ENCODE measurements at regions not wholly inside any gene's neighbourhood (a gene's known extent, or its start where the extent isn't known, plus 50 kb on each side); places are given as distances from the start of the nearest gene placed in this dataset.
A peak's percentile ranks its signal among the peaks of the same experiment; 100 is the strongest.

- TF ChIP-seq CTCF (IDR thresholded peaks at IDR 0.05; ENCODE audit: low read depth, low read length): peak; percentile 45
- DNase-seq (ENCODE audit: low read depth in 1 of 2, low spot score in 1 of 2): peak; percentile 78 to 81
- H3K4me1 ChIP-seq (ENCODE audit: low read depth): no peaks in the 10 kb centered on the region
- no peaks in the 10 kb centered on the region for H3K36me3 ChIP-seq
- no peak overlapping the region for H3K4me3 ChIP-seq
- no peaks in the 10 kb centered on the region for H3K9me3 ChIP-seq (ENCODE audit: low read depth)
- no peaks in the 10 kb centered on the region for H3K27me3 ChIP-seq
- H3K27ac ChIP-seq: no peak overlapping the region
Measured at GRCh38 chrX:74133156-74133796, 170.7 kb upstream of the ZCCHC13 start.

GRCh38 chrX:74132280-74132679, 171.7 kb upstream of the ZCCHC13 start:
- Histone ChIP-seq H3K4me1 (ENCODE audit: low read depth) (no peaks in the 10 kb centered on the region), H3K4me3 (no peak overlapping the region), H3K9me3 (ENCODE audit: low read depth) (no peaks in the 10 kb centered on the region), H3K36me3 (no peaks in the 10 kb centered on the region), H3K27ac (no peak overlapping the region), H3K27me3 (no peaks in the 10 kb centered on the region)
- no peak for TF ChIP-seq CTCF (IDR thresholded peaks at IDR 0.05; ENCODE audit: low read depth, low read length)
- DNase-seq (ENCODE audit: low read depth in 1 of 2, low spot score in 1 of 2): no peak

GRCh38 chrX:74119016-74119910, 184.7 kb upstream of the ZCCHC13 start:
- H3K27ac ChIP-seq: no peak overlapping the region
- peak in 1 of 2 donors; percentile 28 for DNase-seq (ENCODE audit: low read depth in 1 of 2, low spot score in 1 of 2)

DNA sequence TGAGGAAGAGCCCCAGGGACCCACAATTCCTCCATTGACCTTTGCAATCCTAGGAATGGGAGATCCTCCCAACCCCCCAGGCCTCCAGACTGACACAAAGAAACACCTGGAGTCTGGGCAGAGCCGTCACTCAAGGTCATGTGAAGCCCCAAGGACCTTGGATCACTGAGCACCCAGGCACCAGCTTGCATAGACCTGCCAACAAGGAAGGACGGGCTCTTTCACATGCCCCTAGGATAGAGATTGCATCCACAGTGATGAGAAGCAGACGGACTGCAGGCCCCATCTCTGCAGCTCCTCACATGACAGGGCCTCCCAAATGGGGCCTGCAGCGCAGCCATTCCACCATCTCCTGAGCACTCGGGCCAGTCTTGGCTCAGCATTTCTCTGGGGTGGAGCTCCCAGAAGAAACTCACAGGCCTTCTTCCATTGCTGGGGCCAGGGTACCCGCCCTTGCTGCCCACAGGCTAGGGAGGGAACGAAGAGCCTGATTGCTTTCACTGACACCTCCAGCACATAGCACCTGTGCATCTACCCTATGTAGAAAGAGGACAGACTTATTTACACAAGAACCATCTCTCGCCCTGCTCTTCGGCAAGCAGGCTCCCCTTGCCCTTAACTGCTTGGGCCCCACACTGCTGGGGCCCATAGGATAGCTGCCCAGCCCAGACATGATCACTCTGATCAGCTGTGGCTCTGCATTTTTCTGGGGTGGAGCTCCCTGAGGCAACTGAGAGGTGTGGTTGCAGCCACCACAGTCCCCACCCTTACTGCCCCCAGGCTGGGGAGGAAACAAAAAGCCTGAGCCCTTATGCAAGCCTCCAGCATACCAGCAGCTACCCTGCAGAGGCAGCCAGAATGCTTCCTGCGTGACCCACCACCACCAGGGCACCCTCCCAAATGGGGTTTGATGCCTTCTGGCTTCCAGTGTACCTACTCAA, 185.7 kb upstream of the ZCCHC13 start:
- no peak for TF ChIP-seq CTCF (IDR thresholded peaks at IDR 0.05; ENCODE audit: low read depth, low read length)
- Histone ChIP-seq H3K36me3 (no peaks in the 10 kb centered on the region), H3K27me3 (no peaks in the 10 kb centered on the region)

More at GRCh38 chrX:74119016-74119910, 184.7 kb upstream of the ZCCHC13 start:
- no peaks in the 10 kb centered on the region for H3K27me3 ChIP-seq
- H3K4me3 ChIP-seq: no peak overlapping the region
- H3K9me3 ChIP-seq (ENCODE audit: low read depth): no peaks in the 10 kb centered on the region
- TF ChIP-seq CTCF (IDR thresholded peaks at IDR 0.05; ENCODE audit: low read depth, low read length): no peak
- no peaks in the 10 kb centered on the region for H3K36me3 ChIP-seq
- H3K4me1 ChIP-seq (ENCODE audit: low read depth): no peaks in the 10 kb centered on the region

GRCh38 chrX:74111245-74111644, 192.7 kb upstream of the ZCCHC13 start:
- Histone ChIP-seq H3K4me3 (no peak overlapping the region), H3K9me3 (ENCODE audit: low read depth) (no peaks in the 10 kb centered on the region), H3K4me1 (ENCODE audit: low read depth) (no peaks in the 10 kb centered on the region), H3K27me3 (no peaks in the 10 kb centered on the region), H3K36me3 (no peaks in the 10 kb centered on the region), H3K27ac (no peak overlapping the region)
- TF ChIP-seq CTCF (IDR thresholded peaks at IDR 0.05; ENCODE audit: low read depth, low read length): no peak
- DNase-seq (ENCODE audit: low read depth in 1 of 2, low spot score in 1 of 2): no peak

More for the DNA sequence above, 185.7 kb upstream of the ZCCHC13 start:
- Histone ChIP-seq H3K27ac (no peak overlapping the region), H3K4me1 (ENCODE audit: low read depth) (no peaks in the 10 kb centered on the region), H3K4me3 (no peak overlapping the region), H3K9me3 (ENCODE audit: low read depth) (no peaks in the 10 kb centered on the region)
- no peak for DNase-seq (ENCODE audit: low read depth in 1 of 2, low spot score in 1 of 2)
